ENCODE measurements at regions not wholly inside any gene's neighbourhood (a gene's known extent, or its start where the extent isn't known, plus 50 kb on each side); places are given as distances from the start of the nearest gene placed in this dataset.

DNA sequence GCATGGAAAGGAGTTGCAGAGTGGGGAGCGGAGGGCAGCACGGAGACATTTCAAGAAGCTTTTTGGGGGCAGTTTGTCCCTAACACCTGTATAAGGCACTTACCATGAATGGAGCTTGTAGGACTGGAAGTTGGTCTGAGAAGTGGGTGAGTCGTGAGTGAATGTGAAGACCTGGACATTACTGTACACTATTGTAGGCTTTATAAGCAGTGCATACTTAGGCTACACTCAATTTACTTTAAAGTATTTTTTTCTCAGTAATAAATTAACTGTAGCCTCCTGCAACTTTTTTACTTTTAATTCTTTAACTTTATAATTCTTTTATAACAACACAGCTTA is 141.6 kb upstream of the ETV3 start:
- TF ChIP-seq, protein P1, sequence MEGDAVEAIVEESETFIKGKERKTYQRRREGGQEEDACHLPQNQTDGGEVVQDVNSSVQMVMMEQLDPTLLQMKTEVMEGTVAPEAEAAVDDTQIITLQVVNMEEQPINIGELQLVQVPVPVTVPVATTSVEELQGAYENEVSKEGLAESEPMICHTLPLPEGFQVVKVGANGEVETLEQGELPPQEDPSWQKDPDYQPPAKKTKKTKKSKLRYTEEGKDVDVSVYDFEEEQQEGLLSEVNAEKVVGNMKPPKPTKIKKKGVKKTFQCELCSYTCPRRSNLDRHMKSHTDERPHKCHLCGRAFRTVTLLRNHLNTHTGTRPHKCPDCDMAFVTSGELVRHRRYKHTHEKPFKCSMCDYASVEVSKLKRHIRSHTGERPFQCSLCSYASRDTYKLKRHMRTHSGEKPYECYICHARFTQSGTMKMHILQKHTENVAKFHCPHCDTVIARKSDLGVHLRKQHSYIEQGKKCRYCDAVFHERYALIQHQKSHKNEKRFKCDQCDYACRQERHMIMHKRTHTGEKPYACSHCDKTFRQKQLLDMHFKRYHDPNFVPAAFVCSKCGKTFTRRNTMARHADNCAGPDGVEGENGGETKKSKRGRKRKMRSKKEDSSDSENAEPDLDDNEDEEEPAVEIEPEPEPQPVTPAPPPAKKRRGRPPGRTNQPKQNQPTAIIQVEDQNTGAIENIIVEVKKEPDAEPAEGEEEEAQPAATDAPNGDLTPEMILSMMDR (IDR thresholded peaks at IDR 0.05), result no peak
- no peak for TF ChIP-seq POLR2A (IDR thresholded peaks at IDR 0.05)
- DNase-seq (ENCODE audit: low spot score in 2 of 2), result no peak
- 60 to 64% methylated on average over 3 of the region's 3 CpGs for WGBS, 2 donors
- H3K4me3 ChIP-seq (ENCODE audit: low read depth, poor library complexity, severe bottlenecking), result no peak overlapping the region
- intact Hi-C loops (cut with DNase I; ENCODE audit: low total_unique reads), result no loop called here

DNA sequence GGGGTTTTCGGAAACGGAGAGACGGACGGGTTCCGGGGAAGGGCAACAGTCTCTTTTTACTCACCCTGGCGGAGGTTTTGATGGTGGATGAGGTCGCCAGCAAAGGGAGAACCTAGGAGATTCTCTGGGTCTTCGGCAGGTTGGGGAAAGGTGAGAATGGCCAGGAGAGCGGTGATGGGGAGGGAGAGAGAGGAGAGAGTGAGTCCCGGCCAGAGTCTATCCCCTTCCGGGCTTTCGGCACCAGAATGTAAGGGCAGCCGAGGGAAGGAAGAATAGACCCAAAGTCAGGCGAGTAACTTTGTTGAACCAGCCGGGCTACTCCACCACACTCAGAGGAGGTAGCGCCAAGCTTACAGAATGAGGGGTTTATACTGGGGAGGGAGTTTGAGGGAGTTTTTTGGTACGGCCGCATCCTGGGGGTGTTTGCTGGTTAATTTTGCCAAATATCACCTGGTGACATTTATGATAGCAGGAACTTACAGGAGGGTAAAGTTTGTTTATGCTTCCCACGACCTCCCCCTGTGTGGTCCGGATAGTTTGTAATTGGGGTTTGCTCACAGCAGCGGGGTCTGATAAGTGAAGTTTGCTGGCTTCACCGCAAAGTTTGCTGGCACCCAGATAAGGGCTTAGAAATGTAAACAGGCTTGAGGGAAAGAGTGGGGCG is 141.1 kb upstream of the ETV3 start:
- no peak for TF ChIP-seq POLR2A (IDR thresholded peaks at IDR 0.05)
- intact Hi-C loops (cut with DNase I; ENCODE audit: low total_unique reads), result no loop called here
- no peak overlapping the region for H3K4me3 ChIP-seq (ENCODE audit: low read depth, poor library complexity, severe bottlenecking)
- no peak for DNase-seq (ENCODE audit: low spot score in 2 of 2)
- 60 to 65% methylated on average over 23 of the region's 23 CpGs for WGBS, 2 donors

DNA sequence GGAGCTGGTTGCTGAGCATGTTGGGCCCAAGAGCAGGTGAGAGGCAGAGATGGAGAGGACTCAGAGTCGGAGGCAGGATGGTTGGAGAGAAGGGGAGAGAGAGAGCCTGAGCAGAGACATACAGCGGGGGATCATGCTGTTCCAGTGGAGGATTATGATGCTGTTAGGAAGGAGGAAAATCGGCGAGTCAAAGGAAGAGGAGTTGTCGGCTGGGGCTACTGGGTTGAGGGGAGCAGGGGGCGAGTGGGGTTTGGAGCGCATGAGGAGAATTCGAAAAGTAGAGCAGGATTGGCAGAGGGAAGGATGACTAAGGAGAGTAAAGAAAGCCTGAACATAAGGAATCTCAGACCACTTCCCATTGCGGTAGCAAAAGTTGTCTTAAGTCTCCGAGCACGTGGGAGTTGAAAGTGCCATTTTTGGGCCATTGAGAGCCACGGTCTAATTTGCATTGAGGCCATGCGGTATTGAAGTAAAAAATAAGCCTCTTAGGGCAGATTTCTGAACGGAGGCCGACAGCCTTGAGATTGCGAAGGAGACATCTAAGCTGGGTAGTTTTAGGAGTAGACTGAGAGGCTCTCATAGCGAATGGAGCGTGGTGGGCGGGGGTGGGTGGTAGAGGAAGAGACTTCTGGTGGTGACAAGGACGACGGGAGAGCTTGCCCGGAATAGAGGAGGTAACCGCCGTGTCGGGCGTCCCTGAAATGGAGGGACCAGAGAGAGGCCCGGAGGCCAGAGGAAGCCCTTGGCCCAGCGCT is 140.4 kb upstream of the ETV3 start:
- WGBS, 2 donors, result 81 to 83% methylated on average over 28 of the region's 28 CpGs
- H3K4me3 ChIP-seq (ENCODE audit: low read depth, poor library complexity, severe bottlenecking), result no peak overlapping the region
- intact Hi-C loops (cut with DNase I; ENCODE audit: low total_unique reads), result no loop called here
- TF ChIP-seq POLR2A (IDR thresholded peaks at IDR 0.05), result no peak
- TF ChIP-seq, protein P1 (IDR thresholded peaks at IDR 0.05), result no peak
- no peak for DNase-seq (ENCODE audit: low spot score in 2 of 2)

DNA sequence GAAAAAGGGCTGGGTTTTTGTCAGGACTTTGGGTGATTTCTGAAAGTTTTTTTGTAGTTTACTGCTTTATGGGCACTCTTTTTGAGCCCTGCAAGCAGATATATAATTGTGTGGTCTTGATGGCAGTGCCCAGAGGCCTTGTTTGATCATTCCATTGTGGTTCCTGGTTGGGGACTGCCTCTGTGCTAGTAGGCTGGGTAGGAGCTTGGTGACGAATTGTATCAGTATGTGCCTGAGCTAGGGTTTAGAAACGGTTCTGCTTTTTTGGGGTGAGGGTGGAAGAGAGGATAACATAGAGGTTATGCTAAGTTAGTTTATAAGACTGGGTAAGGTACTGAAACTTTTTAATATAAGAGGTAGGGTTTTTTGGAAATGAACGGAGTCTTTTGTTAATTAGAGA is 139.7 kb upstream of the ETV3 start:
- WGBS, 2 donors, result 79 to 84% methylated on average over 3 of the region's 3 CpGs
- H3K4me3 ChIP-seq (ENCODE audit: low read depth, poor library complexity, severe bottlenecking), result no peak overlapping the region
- DNase-seq (ENCODE audit: low spot score in 2 of 2), result no peak
- TF ChIP-seq POLR2A (IDR thresholded peaks at IDR 0.05), result no peak
- TF ChIP-seq, protein P1 (IDR thresholded peaks at IDR 0.05), result no peak
- intact Hi-C loops (cut with DNase I; ENCODE audit: low total_unique reads), result no loop called here

DNA sequence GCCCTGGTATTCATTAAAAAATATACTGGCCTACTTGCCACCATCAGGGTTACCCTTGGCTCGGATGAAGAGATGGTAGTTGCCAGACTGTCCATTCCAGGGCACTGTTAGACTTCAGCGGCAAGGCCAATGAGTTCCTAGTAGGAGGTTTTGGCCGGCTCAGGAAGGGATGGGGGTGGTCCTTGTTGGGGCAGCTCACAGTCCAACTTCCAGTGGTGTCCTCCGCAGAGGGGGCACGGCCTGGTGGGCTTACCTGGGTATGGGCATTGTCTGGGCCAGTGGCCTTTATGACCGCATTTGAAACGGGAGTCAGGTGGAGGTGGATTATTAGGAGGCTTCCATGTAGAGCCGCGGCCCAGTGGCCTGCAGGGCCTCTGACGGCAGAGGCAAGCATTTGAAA is 139.1 kb upstream of the ETV3 start:
- intact Hi-C loops (cut with DNase I; ENCODE audit: low total_unique reads), result no loop called here
- H3K4me3 ChIP-seq (ENCODE audit: low read depth, poor library complexity, severe bottlenecking), result no peak overlapping the region
- no peak for TF ChIP-seq POLR2A (IDR thresholded peaks at IDR 0.05)
- TF ChIP-seq, protein P1 (IDR thresholded peaks at IDR 0.05), result no peak
- 91 to 94% methylated on average over 10 of the region's 10 CpGs for WGBS, 2 donors
- no peak for DNase-seq (ENCODE audit: low spot score in 2 of 2)

DNA sequence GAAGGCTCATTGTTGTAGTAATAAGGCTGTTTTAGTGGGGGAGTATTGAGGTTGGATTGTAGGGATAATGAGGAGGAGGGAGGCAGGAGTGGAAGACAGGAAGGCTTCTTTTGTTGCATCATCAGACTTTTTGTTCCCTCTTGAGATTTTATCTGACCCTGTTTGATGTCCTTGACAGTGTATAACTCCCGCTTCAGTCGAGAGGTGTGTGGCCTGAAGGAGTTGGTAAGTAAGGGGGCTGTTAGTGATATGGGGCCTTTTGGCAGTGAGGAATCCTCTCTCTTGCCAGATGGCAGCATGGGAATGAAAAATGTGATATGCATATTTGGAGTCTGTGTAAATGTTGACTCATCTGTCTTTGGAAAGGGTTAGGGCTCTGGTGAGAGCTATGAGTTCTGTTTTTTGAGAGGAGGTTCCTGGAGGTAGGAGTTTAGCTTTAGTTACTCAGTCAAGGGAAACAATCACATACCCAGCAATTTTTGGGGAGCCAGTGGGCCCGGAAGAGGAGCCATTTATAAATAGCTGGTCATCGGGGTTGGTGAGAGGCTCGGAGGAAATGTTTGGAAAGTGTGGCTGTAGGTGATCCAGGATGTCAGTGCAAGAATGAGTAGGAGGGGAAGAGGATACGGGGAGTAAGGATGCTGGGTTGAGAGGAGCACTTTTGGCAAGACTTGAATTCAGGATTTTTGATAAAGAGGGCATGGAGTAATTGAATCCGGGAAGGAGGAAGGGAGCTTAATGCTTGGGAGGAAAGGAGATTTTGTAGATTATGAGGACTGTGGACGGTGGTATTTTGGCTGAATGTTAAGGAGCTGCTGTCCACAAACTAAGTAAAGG is 136.7 kb upstream of the ETV3 start:
- no peak for DNase-seq (ENCODE audit: low spot score in 2 of 2)
- 57 to 61% methylated on average over 8 of the region's 8 CpGs for WGBS, 2 donors
- no peak overlapping the region for H3K4me3 ChIP-seq (ENCODE audit: low read depth, poor library complexity, severe bottlenecking)
- TF ChIP-seq, protein P1 (IDR thresholded peaks at IDR 0.05), result no peak
- TF ChIP-seq POLR2A (IDR thresholded peaks at IDR 0.05), result no peak
- intact Hi-C loops (cut with DNase I; ENCODE audit: low total_unique reads), result no loop called here

Data from lower leg skin (tissue), 4 donors.